Stimulated activated effector memory CD8-positive, alpha-beta T cell treated with anti-CD3 and anti-CD28 coated beads, Interleukin-12 subunit alpha, Interleukin-12 subunit beta, amount 100 ng/mL, for 72 hours (primary cell): ENCODE measurements at regions not wholly inside any gene's neighbourhood (a gene's known extent, or its start where the extent isn't known, plus 50 kb on each side); places are given as distances from the start of the nearest gene placed in this dataset.

Experiments
- ATAC-seq: fragments of 150-1000 bp; cut with Tn5 transposase; 2 replicates; pipeline ENCODE4 v1.10.0; 2021
- DNase-seq, 2 donors: peaks; one replicate each; pipeline ENCODE4 v3.0.0; 2021 to 2022; ENCODE audit warnings: low spot score in 2 of 2
- H3K27ac Mint-ChIP-seq: one replicate; pipeline ENCODE4 v1.8.0; 2022; ENCODE audit warnings: mild to moderate bottlenecking, mixed read lengths
- H3K36me3 Mint-ChIP-seq: one replicate; pipeline ENCODE4 v1.8.0; 2022; ENCODE audit warnings: mild to moderate bottlenecking, mixed read lengths
- H3K4me1 Mint-ChIP-seq: one replicate; pipeline ENCODE4 v1.8.0; 2022; ENCODE audit warnings: mixed read lengths
- H3K4me3 Mint-ChIP-seq: one replicate; pipeline ENCODE4 v1.8.0; 2022; ENCODE audit warnings: mild to moderate bottlenecking, mixed read lengths
- H3K9me3 Mint-ChIP-seq: one replicate; pipeline ENCODE4 v1.8.0; 2022; ENCODE audit warnings: mixed read lengths

GRCh38 chr2:43136876-43137275 is 89.5 kb downstream of the ZFP36L2 start:
- Mint-ChIP-seq H3K4me3 (peak overlapping the region; percentile 53), H3K27ac (peak overlapping the region; percentile 92), H3K4me1 (peaks cover 83% of the 10 kb centered on the region), H3K9me3 (no peaks in the 10 kb centered on the region), H3K36me3 (peaks cover 26% of the 10 kb centered on the region)
- ATAC-seq: peak; percentile 85
- DNase-seq: peak; percentile 48 to 74

GRCh38 chr2:43136011-43136799 is 90.2 kb downstream of the ZFP36L2 start:
- Mint-ChIP-seq H3K27ac (peak overlapping the region; percentile 92), H3K4me1 (peaks cover 89% of the 10 kb centered on the region), H3K4me3 (peak overlapping the region; percentile 53), H3K36me3 (peaks cover 26% of the 10 kb centered on the region), H3K9me3 (no peaks in the 10 kb centered on the region)
- DNase-seq (no peak), ATAC-seq (no peak)

- peaks cover 24% of the 10 kb centered on the region for H3K36me3 Mint-ChIP-seq
- ATAC-seq (no peak), DNase-seq (no peak)
- peaks cover 94% of the 10 kb centered on the region for H3K4me1 Mint-ChIP-seq
- peak overlapping the region; percentile 92 for H3K27ac Mint-ChIP-seq
- peak overlapping the region; percentile 53 for H3K4me3 Mint-ChIP-seq
- no peaks in the 10 kb centered on the region for H3K9me3 Mint-ChIP-seq
Observed at GRCh38 chr2:43135583-43135982, 90.8 kb downstream of the ZFP36L2 start.

- Mint-ChIP-seq H3K4me1 (peaks cover 94% of the 10 kb centered on the region), H3K9me3 (no peaks in the 10 kb centered on the region), H3K36me3 (peaks cover 21% of the 10 kb centered on the region), H3K27ac (peak overlapping the region; percentile 87), H3K4me3 (peak overlapping the region; percentile 53)
- no peak for ATAC-seq
- no peak for DNase-seq
Observed at GRCh38 chr2:43134571-43134889, 91.9 kb downstream of the ZFP36L2 start.

GRCh38 chr2:43133708-43134570 is 92.5 kb downstream of the ZFP36L2 start:
- Mint-ChIP-seq H3K4me1 (peaks cover 92% of the 10 kb centered on the region), H3K9me3 (no peaks in the 10 kb centered on the region), H3K36me3 (peaks cover 19% of the 10 kb centered on the region), H3K4me3 (peak overlapping the region; percentile 53), H3K27ac (peak overlapping the region; percentile 87)
- DNase-seq (peak; percentile 42 to 80), ATAC-seq (peak; percentile 34)

- ATAC-seq (no peak), DNase-seq (no peak)
- no peaks in the 10 kb centered on the region for H3K9me3 Mint-ChIP-seq
- H3K4me1 Mint-ChIP-seq: peaks cover 92% of the 10 kb centered on the region
- peaks cover 19% of the 10 kb centered on the region for H3K36me3 Mint-ChIP-seq
- peak overlapping the region; percentile 87 for H3K27ac Mint-ChIP-seq
- H3K4me3 Mint-ChIP-seq: peak overlapping the region; percentile 53
Observed at GRCh38 chr2:43133336-43133707, 93.1 kb downstream of the ZFP36L2 start.

GRCh38 chr2:43132683-43133301 is 93.6 kb downstream of the ZFP36L2 start:
- H3K36me3 Mint-ChIP-seq: peaks cover 17% of the 10 kb centered on the region
- ATAC-seq: no peak
- no peak for DNase-seq
- peaks cover 92% of the 10 kb centered on the region for H3K4me1 Mint-ChIP-seq
- no peaks in the 10 kb centered on the region for H3K9me3 Mint-ChIP-seq
- peak overlapping the region; percentile 53 for H3K4me3 Mint-ChIP-seq
- peak overlapping the region; percentile 87 for H3K27ac Mint-ChIP-seq

- Mint-ChIP-seq H3K4me3 (peak overlapping the region; percentile 53), H3K27ac (peak overlapping the region; percentile 87), H3K9me3 (no peaks in the 10 kb centered on the region), H3K4me1 (peaks cover 92% of the 10 kb centered on the region), H3K36me3 (peaks cover 10% of the 10 kb centered on the region)
- DNase-seq (no peak), ATAC-seq (no peak)
Observed at GRCh38 chr2:43131890-43132682, 94.3 kb downstream of the ZFP36L2 start.

GRCh38 chr2:43131051-43131889 is 95.1 kb downstream of the ZFP36L2 start:
- peak; percentile 74 for ATAC-seq
- DNase-seq: peak; percentile 55 to 83
- peaks cover 7% of the 10 kb centered on the region for H3K36me3 Mint-ChIP-seq
- H3K4me1 Mint-ChIP-seq: peaks cover 84% of the 10 kb centered on the region
- no peaks in the 10 kb centered on the region for H3K9me3 Mint-ChIP-seq
- H3K4me3 Mint-ChIP-seq: peak overlapping the region; percentile 53
- H3K27ac Mint-ChIP-seq: peak overlapping the region; percentile 64

GRCh38 chr2:43130548-43130875 is 95.9 kb downstream of the ZFP36L2 start:
- no peak for DNase-seq
- Mint-ChIP-seq H3K4me1 (peaks cover 76% of the 10 kb centered on the region), H3K4me3 (peak overlapping the region; percentile 53), H3K9me3 (no peaks in the 10 kb centered on the region), H3K36me3 (peaks cover 7% of the 10 kb centered on the region), H3K27ac (peak overlapping the region; percentile 64)
- no peak for ATAC-seq

- DNase-seq: no peak
Observed at GRCh38 chr2:43129676-43130547, 96.5 kb downstream of the ZFP36L2 start.

GRCh38 chr2:43128559-43128955 is 97.8 kb downstream of the ZFP36L2 start:
- peak overlapping the region; percentile 2 for H3K27ac Mint-ChIP-seq
- H3K9me3 Mint-ChIP-seq: no peaks in the 10 kb centered on the region
- DNase-seq: no peak
- H3K4me1 Mint-ChIP-seq: peaks cover 66% of the 10 kb centered on the region
- H3K4me3 Mint-ChIP-seq: peak overlapping the region; percentile 61
- peaks cover 12% of the 10 kb centered on the region for H3K36me3 Mint-ChIP-seq
- no peak for ATAC-seq

More at GRCh38 chr2:43129676-43130547, 96.5 kb downstream of the ZFP36L2 start:
- Mint-ChIP-seq H3K27ac (peak overlapping the region; percentile 64), H3K36me3 (peaks cover 7% of the 10 kb centered on the region), H3K4me1 (peaks cover 72% of the 10 kb centered on the region), H3K4me3 (peak overlapping the region; percentile 53), H3K9me3 (no peaks in the 10 kb centered on the region)
- no peak for ATAC-seq

GRCh38 chr2:43127941-43128558 is 98.4 kb downstream of the ZFP36L2 start:
- peak overlapping the region; percentile 2 for H3K27ac Mint-ChIP-seq
- H3K36me3 Mint-ChIP-seq: peaks cover 12% of the 10 kb centered on the region
- no peak for ATAC-seq
- peaks cover 61% of the 10 kb centered on the region for H3K4me1 Mint-ChIP-seq
- peak overlapping the region; percentile 61 for H3K4me3 Mint-ChIP-seq
- DNase-seq: no peak
- H3K9me3 Mint-ChIP-seq: no peaks in the 10 kb centered on the region
